SK-N-SH (cell line): ENCODE measurements at regions not wholly inside any gene's neighbourhood (a gene's known extent, or its start where the extent isn't known, plus 50 kb on each side); places are given as distances from the start of the nearest gene placed in this dataset.

ENCODE experiments used
- CTCF ChIA-PET: fragments of 300-600, 350-600 bp; formaldehyde crosslinking; extraction: SDS; loops from one replicate; lab custom pipeline; 2021; lab: Yijun Ruan, JAX
- POLR2A ChIA-PET: fragments of 350-600 bp; sonication (Branson Sonifier 250); formaldehyde crosslinking; extraction: SDS; loops from one replicate; lab custom pipeline; 2020; ENCODE audit warnings: antibody characterized with exemption, inconsistent platforms; lab: Yijun Ruan, JAX
- DNase-seq: peaks from one replicate; pipeline ENCODE4 v3.0.0; 2012
- H2AFZ ChIP-seq: fragments of 200-600 bp; sonication (generic); 2 replicates; pipeline ENCODE4 v1.8.1; 2016; ENCODE audit warnings: antibody characterized with exemption, mild to moderate bottlenecking, low read depth
- H3F3A ChIP-seq: fragments of 200-600 bp; sonication (generic); replicated peaks from 2 replicates; pipeline ENCODE3; 2016; ENCODE audit warnings: antibody characterized with exemption, mild to moderate bottlenecking; ENCODE audit not compliant: insufficient read depth
- H3K27ac ChIP-seq, 2 experiments: fragments of 200-500 bp in 1 of 2; fragments of 200-600 bp in 1 of 2; sonication (Bioruptor generic) in 1 of 2; sonication (generic), shearing (Covaris generic) in 1 of 2; 2 replicates each; pipeline versions ENCODE4 v1.5.1 to v1.6.1; 2014 to 2016; ENCODE audit warnings: low read depth in 2 of 2, inconsistent platforms in 1 of 2, low read length in 1 of 2, mild to moderate bottlenecking in 1 of 2, mixed read lengths in 1 of 2
- H3K27me3 ChIP-seq: fragments of 200-600 bp; sonication (generic), shearing (Covaris generic); 2 replicates; pipeline ENCODE4 v1.6.1; 2016; ENCODE audit warnings: mixed run types; ENCODE audit not compliant: insufficient read depth
- H3K36me3 ChIP-seq, 2 experiments: fragments of 200-500 bp in 1 of 2; fragments of 200-600 bp in 1 of 2; sonication (Bioruptor generic) in 1 of 2; sonication (generic) in 1 of 2; replicated peaks in 1 of 2; 2 replicates each; pipeline versions ENCODE3 to v1.5.1; 2014 to 2016; ENCODE audit warnings: low read length in 1 of 2, mild to moderate bottlenecking in 1 of 2; ENCODE audit not compliant: insufficient read depth in 2 of 2, control insufficient read depth in 1 of 2
- H3K4me1 ChIP-seq, 2 experiments: fragments of 200-500 bp in 1 of 2; fragments of 200-600 bp in 1 of 2; sonication (Bioruptor generic) in 1 of 2; sonication (generic), shearing (Covaris generic) in 1 of 2; 2 replicates each; pipeline versions ENCODE4 v1.5.1 to v1.6.1; 2014 to 2016; ENCODE audit warnings: low read depth in 1 of 2, low read length in 1 of 2, mixed run types in 1 of 2; ENCODE audit not compliant: insufficient read depth in 2 of 2, control insufficient read depth in 1 of 2
- H3K4me2 ChIP-seq: fragments of 200-600 bp; sonication (generic), shearing (Covaris generic); 2 replicates; pipeline ENCODE4 v1.6.1; 2017; ENCODE audit warnings: mixed run types
- H3K4me3 ChIP-seq, 2 experiments: fragments of 200-500 bp in 1 of 2; fragments of 200-600 bp in 1 of 2; sonication (Bioruptor generic) in 1 of 2; sonication (generic), shearing (Covaris generic) in 1 of 2; 2 replicates each; pipeline versions ENCODE4 v1.5.1 to v1.8.1; 2014 to 2016; ENCODE audit warnings: low read depth in 2 of 2, inconsistent platforms in 1 of 2, low read length in 1 of 2, mild to moderate bottlenecking in 1 of 2, mixed read lengths in 1 of 2, moderate library complexity in 1 of 2
- H3K79me2 ChIP-seq: fragments of 200-600 bp; sonication (generic); 2 replicates; pipeline ENCODE4 v1.8.1; 2017; ENCODE audit warnings: mild to moderate bottlenecking; ENCODE audit not compliant: insufficient read depth
- H3K9ac ChIP-seq: fragments of 200-600 bp; sonication (generic); 2 replicates; pipeline ENCODE4 v1.6.1; 2017; ENCODE audit warnings: mixed run types
- H3K9me2 ChIP-seq: fragments of 200-600 bp; sonication (generic); 2 replicates; pipeline ENCODE4 v1.6.1; 2017; ENCODE audit warnings: mixed run types
- H3K9me3 ChIP-seq: fragments of 200-600 bp; sonication (generic); 2 replicates; pipeline ENCODE4 v1.6.1; 2017; ENCODE audit warnings: mixed run types, mild to moderate bottlenecking, moderate library complexity
- H4K20me1 ChIP-seq: fragments of 200-600 bp; sonication (generic); 2 replicates; pipeline ENCODE4 v1.6.1; 2017; ENCODE audit warnings: mild to moderate bottlenecking, mixed run types; ENCODE audit not compliant: insufficient read depth
- EP300 ChIP-seq, 2 experiments: IDR thresholded peaks; 2 replicates each; pipeline versions ENCODE4 v1.4.0 to v1.6.1; 2012; ENCODE audit warnings: borderline replicate concordance in 1 of 2, low read depth in 1 of 2, low read length in 1 of 2
- FOSL2 ChIP-seq: IDR thresholded peaks from 2 replicates; pipeline ENCODE4 v1.4.0; 2012; ENCODE audit warnings: low read depth, mild to moderate bottlenecking, moderate library complexity, borderline replicate concordance
- GABPA ChIP-seq: IDR thresholded peaks from 2 replicates; pipeline ENCODE4 v1.4.0; 2012; ENCODE audit warnings: low read depth, mild to moderate bottlenecking
- MEF2A ChIP-seq: IDR thresholded peaks from 2 replicates; pipeline ENCODE4 v1.4.0; 2012; ENCODE audit warnings: low read depth, borderline replicate concordance
- NRF1 ChIP-seq: IDR thresholded peaks from 2 replicates; pipeline ENCODE4 v1.6.1; 2012; ENCODE audit warnings: low read depth, mild to moderate bottlenecking, low read length
- POLR2AphosphoS5 ChIP-seq: IDR thresholded peaks from 2 replicates; pipeline ENCODE4 v1.6.1; 2012; ENCODE audit warnings: low read depth, low read length
- RCOR1 ChIP-seq: fragments of 150-350 bp; IDR thresholded peaks from 2 replicates; pipeline ENCODE4 v1.6.1; 2017; ENCODE audit warnings: antibody characterized with exemption, low read length
- TCF12 ChIP-seq: IDR thresholded peaks from 2 replicates; pipeline ENCODE4 v1.4.0; 2012
- TEAD4 ChIP-seq: IDR thresholded peaks from 2 replicates; pipeline ENCODE4 v1.4.0; 2012; ENCODE audit warnings: mild to moderate bottlenecking, borderline replicate concordance; ENCODE audit not compliant: insufficient read depth
- USF2 ChIP-seq: fragments of 150-350 bp; IDR thresholded peaks from 2 replicates; pipeline ENCODE4 v1.6.1; 2017; ENCODE audit warnings: antibody characterized with exemption, low read length, low read depth, borderline replicate concordance
- WGBS: methylation state at CpG from one replicate; pipeline ENCODE4 v1.1.6; 2017; ENCODE audit warnings: low lambda C conversion rate; 5-methylcytosine and 5-hydroxymethylcytosine counted together
- small RNA-seq, 7 experiments: library from RNA; depleted of rRNA; stranded (forward); fragments of <200 nt; gene quantifications; one replicate each; pipeline ENCODE3, GENCODE V24; 2012

DNA sequence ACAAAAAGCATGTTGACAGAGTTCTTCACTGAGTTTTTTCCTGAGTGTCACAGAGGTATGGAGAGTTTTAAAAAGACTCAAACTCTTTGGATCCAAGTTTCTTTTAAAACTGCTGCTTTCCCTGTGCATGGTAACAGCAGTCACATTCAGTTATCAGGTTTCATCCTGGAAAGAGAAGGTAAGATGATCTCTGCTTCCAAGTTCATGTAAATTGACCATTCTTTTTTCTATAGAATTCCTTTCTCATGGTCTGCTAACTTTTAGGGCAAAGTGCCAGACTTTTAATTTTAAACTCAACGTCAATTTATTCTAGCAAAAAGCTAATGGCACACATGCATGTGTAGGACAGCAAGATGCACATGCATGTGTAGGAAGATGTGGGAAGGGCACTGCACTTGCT, 52.5 kb upstream of the PRLR start (continued):
- TF ChIP-seq NRF1, result no peak
- no peak for TF ChIP-seq EP300 (IDR thresholded peaks at IDR 0.05; ENCODE audit: borderline replicate concordance in 1 of 2, low read depth in 1 of 2, low read length in 1 of 2)

DNA sequence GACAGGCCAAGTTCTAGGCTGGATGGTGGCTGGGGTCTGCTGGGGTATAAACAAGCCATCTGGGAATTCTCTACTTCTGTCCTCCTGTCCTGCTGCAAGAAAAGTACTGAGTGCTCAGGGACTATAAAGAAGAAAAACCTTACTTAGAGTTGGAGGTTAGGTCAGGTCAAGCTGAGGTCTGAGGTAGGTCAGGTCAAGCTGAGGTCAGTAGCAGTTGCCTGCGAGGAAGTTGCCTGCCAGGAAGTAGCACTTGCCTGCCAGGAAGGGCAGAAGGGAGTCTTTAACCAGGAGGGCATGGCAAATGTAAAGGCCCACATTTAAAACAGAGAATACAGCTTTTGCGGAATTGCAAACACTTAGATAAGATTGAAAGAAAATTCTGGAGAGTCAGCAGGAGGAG, 51.3 kb upstream of the PRLR start:
- Histone ChIP-seq H3K4me3 (no peak overlapping the region), H3K79me2 (no peaks in the 10 kb centered on the region), H3K36me3 (no peaks in the 10 kb centered on the region), H3K27ac (no peak overlapping the region), H3F3A (no peaks in the 10 kb centered on the region), H3K4me2 (no peak overlapping the region), H3K27me3 (no peaks in the 10 kb centered on the region), H4K20me1 (no peaks in the 10 kb centered on the region), H3K9ac (no peak overlapping the region), H3K9me3 (no peaks in the 10 kb centered on the region), H2AFZ (no peak overlapping the region), H3K9me2 (no peaks in the 10 kb centered on the region), H3K4me1 (no peaks in the 10 kb centered on the region)
- DNase-seq, result no peak
- ChIA-PET POLR2A (no interaction called here), CTCF (no interaction called here)
- WGBS, result 20% methylated on average over 2 of the region's 2 CpGs
- TF ChIP-seq GABPA, result no peak
- no peak for TF ChIP-seq FOSL2
- no peak for TF ChIP-seq USF2
- no peak for TF ChIP-seq POLR2AphosphoS5
- TF ChIP-seq TEAD4, result no peak
- no peak for TF ChIP-seq MEF2A
- no peak for TF ChIP-seq RCOR1
- TF ChIP-seq TCF12, result no peak
- no peak for TF ChIP-seq NRF1

Small RNA genes in the stretch of these regions (small RNA-seq; reads per million reads assigned to genes)
- 0 reads per million in 7 experiments for gene RF00012
